ENCODE measurements at regions not wholly inside any gene's neighbourhood (a gene's known extent, or its start where the extent isn't known, plus 50 kb on each side); places are given as distances from the start of the nearest gene placed in this dataset.

DNA sequence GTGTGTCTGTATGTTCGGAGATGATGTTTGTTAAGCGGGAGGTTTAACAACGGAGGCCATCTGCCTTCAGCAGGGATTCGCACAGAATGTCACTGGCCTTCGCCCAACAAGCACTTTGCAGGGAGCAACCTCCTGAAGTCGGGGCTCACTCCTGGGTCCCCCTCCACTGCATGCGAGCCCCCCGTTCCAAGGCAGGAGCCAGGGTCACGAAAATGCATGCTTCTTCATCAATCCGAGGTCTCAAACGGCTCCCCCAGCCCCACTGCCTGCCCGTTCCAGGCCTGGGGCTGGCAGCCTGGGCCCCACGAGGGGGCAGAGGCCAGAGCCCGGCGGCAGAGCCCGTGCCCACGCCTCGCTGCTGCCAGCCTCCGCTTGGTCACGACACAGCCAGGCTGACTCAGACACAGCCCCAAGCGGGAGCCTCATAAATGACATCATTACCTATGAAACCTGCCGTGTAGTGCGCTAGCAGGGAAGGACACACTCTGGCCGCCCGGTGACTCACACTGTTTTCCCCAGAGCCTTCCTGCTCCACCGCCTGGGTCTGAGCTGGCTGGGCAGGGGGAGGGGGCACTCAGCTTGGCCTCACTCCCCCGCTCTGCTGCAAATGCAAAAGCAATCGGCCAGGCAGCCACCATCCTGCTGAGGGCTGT, 169.5 kb upstream of the RTL1 start:
- TF ChIP-seq, protein P1, sequence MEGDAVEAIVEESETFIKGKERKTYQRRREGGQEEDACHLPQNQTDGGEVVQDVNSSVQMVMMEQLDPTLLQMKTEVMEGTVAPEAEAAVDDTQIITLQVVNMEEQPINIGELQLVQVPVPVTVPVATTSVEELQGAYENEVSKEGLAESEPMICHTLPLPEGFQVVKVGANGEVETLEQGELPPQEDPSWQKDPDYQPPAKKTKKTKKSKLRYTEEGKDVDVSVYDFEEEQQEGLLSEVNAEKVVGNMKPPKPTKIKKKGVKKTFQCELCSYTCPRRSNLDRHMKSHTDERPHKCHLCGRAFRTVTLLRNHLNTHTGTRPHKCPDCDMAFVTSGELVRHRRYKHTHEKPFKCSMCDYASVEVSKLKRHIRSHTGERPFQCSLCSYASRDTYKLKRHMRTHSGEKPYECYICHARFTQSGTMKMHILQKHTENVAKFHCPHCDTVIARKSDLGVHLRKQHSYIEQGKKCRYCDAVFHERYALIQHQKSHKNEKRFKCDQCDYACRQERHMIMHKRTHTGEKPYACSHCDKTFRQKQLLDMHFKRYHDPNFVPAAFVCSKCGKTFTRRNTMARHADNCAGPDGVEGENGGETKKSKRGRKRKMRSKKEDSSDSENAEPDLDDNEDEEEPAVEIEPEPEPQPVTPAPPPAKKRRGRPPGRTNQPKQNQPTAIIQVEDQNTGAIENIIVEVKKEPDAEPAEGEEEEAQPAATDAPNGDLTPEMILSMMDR (IDR thresholded peaks at IDR 0.05; ENCODE audit: insufficient read depth, low read length, poor library complexity, severe bottlenecking) = no peak
- no peak for TF ChIP-seq EZH2phosphoT487 (conservative IDR thresholded peaks at IDR 0.05; ENCODE audit: low read length)
